Loucy (cell line): ENCODE measurements at regions not wholly inside any gene's neighbourhood (a gene's known extent, or its start where the extent isn't known, plus 50 kb on each side); places are given as distances from the start of the nearest gene placed in this dataset.

Source experiments
- H2AFZ ChIP-seq: fragments of 200-600 bp; sonication (generic); 2 replicates; pipeline ENCODE4 v1.6.0; 2016; ENCODE audit warnings: antibody characterized with exemption, mild to moderate bottlenecking, low read length, moderate library complexity
- H3F3A ChIP-seq: fragments of 200-600 bp; 2 replicates; pipeline ENCODE4 v1.6.0; 2016; ENCODE audit warnings: antibody characterized with exemption, low read depth, mild to moderate bottlenecking
- H3K27me3 ChIP-seq: fragments of 200-600 bp; sonication (generic); 2 replicates; pipeline ENCODE4 v1.6.1; 2014; ENCODE audit warnings: low read length, mild to moderate bottlenecking; ENCODE audit not compliant: insufficient read depth, poor library complexity, severe bottlenecking
- H3K36me3 ChIP-seq: fragments of 200-600 bp; sonication (generic); 2 replicates; pipeline ENCODE4 v1.6.1; 2016; ENCODE audit warnings: low read length; ENCODE audit not compliant: insufficient read depth
- H3K4me1 ChIP-seq: fragments of 200-600 bp; sonication (generic); 2 replicates; pipeline ENCODE4 v1.5.1; 2014; ENCODE audit warnings: low read length, mild to moderate bottlenecking; ENCODE audit not compliant: insufficient read depth, poor library complexity, severe bottlenecking
- H3K4me2 ChIP-seq: fragments of 200-600 bp; sonication (generic); 2 replicates; pipeline ENCODE4 v1.6.0; 2014; ENCODE audit warnings: antibody characterized with exemption, low read length, low read depth, mild to moderate bottlenecking; ENCODE audit not compliant: poor library complexity, severe bottlenecking
- H3K4me3 ChIP-seq: fragments of 200-600 bp; sonication (generic); 2 replicates; pipeline ENCODE4 v1.5.1; 2014; ENCODE audit warnings: low read length, mild to moderate bottlenecking, mixed read lengths; ENCODE audit not compliant: poor library complexity, severe bottlenecking
- H3K79me2 ChIP-seq: fragments of 200-600 bp; sonication (generic); 2 replicates; pipeline ENCODE4 v1.6.1; 2014; ENCODE audit warnings: low read length; ENCODE audit not compliant: insufficient read depth
- H3K9ac ChIP-seq: fragments of 200-600 bp; sonication (generic); 2 replicates; pipeline ENCODE4 v1.6.0; 2014; ENCODE audit warnings: mild to moderate bottlenecking, low read depth, low read length, moderate library complexity; ENCODE audit not compliant: poor library complexity, severe bottlenecking
- H3K9me2 ChIP-seq: fragments of 200-600 bp; sonication (generic); replicated peaks from 2 replicates; pipeline ENCODE4 v1.6.1; 2016; ENCODE audit warnings: low read depth, low read length, mixed read lengths
- H3K9me3 ChIP-seq: fragments of 200-600 bp; sonication (generic); 2 replicates; pipeline ENCODE4 v1.6.1; 2014; ENCODE audit warnings: mild to moderate bottlenecking, antibody characterized with exemption, low read length, low read depth; ENCODE audit not compliant: insufficient read depth
- H4K20me1 ChIP-seq: fragments of 200-600 bp; sonication (generic); 2 replicates; pipeline ENCODE4 v1.6.0; 2014; ENCODE audit warnings: antibody characterized with exemption, low read length, mild to moderate bottlenecking; ENCODE audit not compliant: insufficient read depth, poor library complexity, severe bottlenecking
- CTCF ChIP-seq: fragments of 200-600 bp; sonication (generic); conservative IDR thresholded peaks from 2 replicates; pipeline ENCODE4 v1.5.1; 2014; ENCODE audit warnings: mild to moderate bottlenecking, antibody characterized with exemption, low read length
- EZH2phosphoT487 ChIP-seq: fragments of 200-600 bp; IDR thresholded peaks from 2 replicates; pipeline ENCODE4 v1.6.1; 2018; ENCODE audit warnings: antibody characterized with exemption, mild to moderate bottlenecking, moderate library complexity, borderline replicate concordance

DNA sequence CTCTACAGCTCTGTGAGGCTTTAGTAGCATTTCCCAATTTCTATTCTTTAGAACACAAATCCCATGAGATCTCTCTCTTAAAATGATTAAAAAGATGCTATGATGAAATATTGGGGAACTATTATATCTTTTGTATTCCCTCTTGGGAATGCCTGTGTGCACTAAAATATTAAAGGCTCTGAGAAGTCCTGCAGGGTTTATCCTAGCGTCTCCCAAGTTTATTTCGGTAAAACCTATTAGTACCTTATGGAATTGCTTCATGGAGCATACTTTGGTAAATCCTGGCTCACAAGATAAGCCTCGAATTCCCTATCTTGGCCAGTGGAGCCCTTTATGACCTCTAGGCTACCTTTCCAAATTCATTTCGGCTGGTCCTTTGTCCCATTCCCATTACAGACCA is 306.8 kb downstream of the VRK1 start:
- no peak overlapping the region for H3K4me2 ChIP-seq
- no peaks in the 10 kb centered on the region for H3K36me3 ChIP-seq
- no peak overlapping the region for H3K4me3 ChIP-seq
- H3K9me2 ChIP-seq = no peaks in the 10 kb centered on the region
- H4K20me1 ChIP-seq = no peaks in the 10 kb centered on the region
- peaks cover 2% of the 10 kb centered on the region; the same call in 1 of the 2 replicates for H3K9me3 ChIP-seq
- H3K4me1 ChIP-seq = no peaks in the 10 kb centered on the region
- no peak overlapping the region for H3K9ac ChIP-seq
- H2AFZ ChIP-seq = no peak overlapping the region
- no peaks in the 10 kb centered on the region for H3K27me3 ChIP-seq
- no peaks in the 10 kb centered on the region for H3K79me2 ChIP-seq
- TF ChIP-seq EZH2phosphoT487 (no peak), CTCF (no peak)
- no peaks in the 10 kb centered on the region for H3F3A ChIP-seq

DNA sequence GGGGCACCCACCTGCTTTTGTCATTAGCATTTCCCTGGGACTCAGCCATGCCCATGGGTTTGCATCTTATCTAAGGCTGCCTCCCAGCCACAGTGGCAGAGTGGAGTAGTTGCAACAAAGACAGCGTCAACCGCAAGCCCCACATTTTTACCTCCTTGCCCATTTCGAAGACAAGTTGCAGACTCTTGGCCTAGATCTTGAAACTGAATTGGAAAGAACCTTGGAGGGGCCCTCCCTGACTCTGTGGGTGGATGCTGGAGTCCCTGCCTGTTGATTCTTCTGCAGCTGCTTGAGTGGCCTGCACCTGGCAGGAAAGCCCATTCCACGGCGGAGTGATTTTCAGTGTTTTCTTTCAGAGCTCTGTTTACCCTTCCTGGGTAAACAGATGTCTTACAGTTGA is 309.0 kb downstream of the VRK1 start:
- H3K9ac ChIP-seq = no peak overlapping the region
- H3K4me3 ChIP-seq = no peak overlapping the region
- H3K9me3 ChIP-seq = peaks cover 2% of the 10 kb centered on the region; the same call in 1 of the 2 replicates
- H3F3A ChIP-seq = no peaks in the 10 kb centered on the region
- H4K20me1 ChIP-seq = no peaks in the 10 kb centered on the region
- no peaks in the 10 kb centered on the region for H3K4me1 ChIP-seq
- no peaks in the 10 kb centered on the region for H3K9me2 ChIP-seq
- no peaks in the 10 kb centered on the region for H3K36me3 ChIP-seq
- TF ChIP-seq EZH2phosphoT487 = no peak
- H3K79me2 ChIP-seq = no peaks in the 10 kb centered on the region
- H3K27me3 ChIP-seq = no peaks in the 10 kb centered on the region
- no peak overlapping the region for H2AFZ ChIP-seq
- no peak overlapping the region for H3K4me2 ChIP-seq

GRCh38 chr14:97106609-97107008 is 309.4 kb downstream of the VRK1 start:
- TF ChIP-seq CTCF = no peak
- no peak for TF ChIP-seq EZH2phosphoT487

GRCh38 chr14:97107080-97107479 is 309.9 kb downstream of the VRK1 start:
- Histone ChIP-seq H3K36me3 (no peaks in the 10 kb centered on the region), H3K4me1 (no peaks in the 10 kb centered on the region), H3K9me2 (no peaks in the 10 kb centered on the region), H3K4me2 (no peak overlapping the region), H3K9ac (no peak overlapping the region), H4K20me1 (no peaks in the 10 kb centered on the region), H2AFZ (no peak overlapping the region), H3K79me2 (no peaks in the 10 kb centered on the region), H3K4me3 (no peak overlapping the region), H3F3A (no peaks in the 10 kb centered on the region), H3K9me3 (peaks cover 2% of the 10 kb centered on the region; the same call in 1 of the 2 replicates), H3K27me3 (no peaks in the 10 kb centered on the region)
- no peak for TF ChIP-seq EZH2phosphoT487
- TF ChIP-seq CTCF = no peak

More at GRCh38 chr14:97106609-97107008, 309.4 kb downstream of the VRK1 start:
- Histone ChIP-seq H3F3A (no peaks in the 10 kb centered on the region), H3K27me3 (no peaks in the 10 kb centered on the region), H3K9ac (no peak overlapping the region), H2AFZ (no peak overlapping the region), H3K9me2 (no peaks in the 10 kb centered on the region), H3K9me3 (peaks cover 2% of the 10 kb centered on the region; the same call in 1 of the 2 replicates), H3K4me2 (no peak overlapping the region), H3K36me3 (no peaks in the 10 kb centered on the region), H3K4me3 (no peak overlapping the region), H3K4me1 (no peaks in the 10 kb centered on the region), H4K20me1 (no peaks in the 10 kb centered on the region), H3K79me2 (no peaks in the 10 kb centered on the region)
